ENCODE measurements at regions not wholly inside any gene's neighbourhood (a gene's known extent, or its start where the extent isn't known, plus 50 kb on each side); places are given as distances from the start of the nearest gene placed in this dataset.

- no peaks in the 10 kb centered on the region for H3K4me1 ChIP-seq (ENCODE audit: insufficient read depth, low read length)
- DNase-seq (ENCODE audit: low spot score) (no peak), FAIRE-seq (no peak), ATAC-seq (no peak)
- no peak overlapping the region for H3K9ac ChIP-seq (ENCODE audit: insufficient read depth, low read depth, low read length)
- no peak overlapping the region for H3K27ac ChIP-seq (ENCODE audit: extremely low read length, insufficient read depth, low read length)
- H3K4me2 ChIP-seq (ENCODE audit: low read depth, low read length): no peak overlapping the region
- intact Hi-C loops (cut with micrococcal nuclease; ENCODE audit: unreplicated experiment): no loop called here
- TF ChIP-seq CERS6 (CRISPR knock-in tag; IDR thresholded peaks at IDR 0.05): no peak
- TF ChIP-seq ZFAT (CRISPR knock-in tag; conservative IDR thresholded peaks at IDR 0.05): no peak
- TF ChIP-seq, protein P1, sequence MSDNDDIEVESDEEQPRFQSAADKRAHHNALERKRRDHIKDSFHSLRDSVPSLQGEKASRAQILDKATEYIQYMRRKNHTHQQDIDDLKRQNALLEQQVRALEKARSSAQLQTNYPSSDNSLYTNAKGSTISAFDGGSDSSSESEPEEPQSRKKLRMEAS (IDR thresholded peaks at IDR 0.05): no peak
- WGBS (ENCODE audit: low lambda C conversion rate): 0% methylated on average over 1 of the region's 1 CpG
- H3K4me3 ChIP-seq (replicated peaks in 1 of 3; ENCODE audit: insufficient read depth in 1 of 3, low read depth in 2 of 3, low read length in 3 of 3): no peak overlapping the region
- no peak overlapping the region for H2AFZ ChIP-seq (ENCODE audit: low read length)
- H4K20me1 ChIP-seq (ENCODE audit: insufficient read depth, low read length): no peaks in the 10 kb centered on the region
- BruUV-seq (replicated peaks): no TSS peak
- POLR2A ChIA-PET: no interaction called here
- H3K27me3 ChIP-seq (ENCODE audit: control insufficient read depth in 1 of 2, insufficient read depth in 2 of 2, low read length in 2 of 2): no peaks in the 10 kb centered on the region
- no peaks in the 10 kb centered on the region for H3K79me2 ChIP-seq (ENCODE audit: insufficient read depth, low read length)
- CTCF ChIA-PET (ENCODE audit: low intra/inter-chr PET ratio, low total read pairs): no interaction called here
- in situ Hi-C loops (cut with HindIII; ENCODE audit: extremely low pct_ligation_motif_present, low pct_unique_long_range_greater_than_20kb): loop anchor here (25.0 kb wide), 1 partner anchor 338 kb away; no protein-coding TSS in a partner anchor
- no peaks in the 10 kb centered on the region for H3K9me3 ChIP-seq (ENCODE audit: low read length)
- H3K36me3 ChIP-seq (replicated peaks in 1 of 2; ENCODE audit: control insufficient read depth in 1 of 2, insufficient read depth in 2 of 2, low read length in 2 of 2): no peaks in the 10 kb centered on the region
Measured at GRCh38 chr6:105825210-105825609, 260.9 kb upstream of the PRDM1 start.

- H3K9ac ChIP-seq (ENCODE audit: insufficient read depth, low read depth, low read length): no peak overlapping the region
- no TSS peak for BruUV-seq (replicated peaks)
- no peaks in the 10 kb centered on the region for H3K27me3 ChIP-seq (ENCODE audit: control insufficient read depth in 1 of 2, insufficient read depth in 2 of 2, low read length in 2 of 2)
- WGBS (ENCODE audit: low lambda C conversion rate): 3% methylated on average over 1 of the region's 1 CpG
- no peaks in the 10 kb centered on the region for H3K36me3 ChIP-seq (replicated peaks in 1 of 2; ENCODE audit: control insufficient read depth in 1 of 2, insufficient read depth in 2 of 2, low read length in 2 of 2)
- H2AFZ ChIP-seq (ENCODE audit: low read length): no peak overlapping the region
- POLR2A ChIA-PET: no interaction called here
- CTCF ChIA-PET (ENCODE audit: low intra/inter-chr PET ratio, low total read pairs): no interaction called here
- in situ Hi-C loops (cut with HindIII; ENCODE audit: extremely low pct_ligation_motif_present, low pct_unique_long_range_greater_than_20kb) (loop anchor here (25.0 kb wide), 1 partner anchor 337 kb away; no protein-coding TSS in a partner anchor), intact Hi-C loops (cut with micrococcal nuclease; ENCODE audit: unreplicated experiment) (no loop called here)
- H3K4me2 ChIP-seq (ENCODE audit: low read depth, low read length): no peak overlapping the region
- no peak for ATAC-seq
- no peaks in the 10 kb centered on the region for H3K4me1 ChIP-seq (ENCODE audit: insufficient read depth, low read length)
- FAIRE-seq: no peak
- H3K4me3 ChIP-seq (replicated peaks in 1 of 3; ENCODE audit: insufficient read depth in 1 of 3, low read depth in 2 of 3, low read length in 3 of 3): no peak overlapping the region
- H3K79me2 ChIP-seq (ENCODE audit: insufficient read depth, low read length): no peaks in the 10 kb centered on the region
- DNase-seq (ENCODE audit: low spot score): no peak
- H3K9me3 ChIP-seq (ENCODE audit: low read length): no peaks in the 10 kb centered on the region
- no peak overlapping the region for H3K27ac ChIP-seq (ENCODE audit: extremely low read length, insufficient read depth, low read length)
- no peaks in the 10 kb centered on the region for H4K20me1 ChIP-seq (ENCODE audit: insufficient read depth, low read length)
- TF ChIP-seq ZNF335 (CRISPR knock-in tag; IDR thresholded peaks at IDR 0.05) (no peak), DMAP1 (CRISPR knock-in tag; IDR thresholded peaks at IDR 0.05) (no peak), ZNF274 (CRISPR knock-in tag; IDR thresholded peaks at IDR 0.05) (no peak), ZC3H13 (CRISPR knock-in tag; IDR thresholded peaks at IDR 0.05) (no peak), TMF1 (CRISPR knock-in tag; IDR thresholded peaks at IDR 0.05; ENCODE audit: low read depth) (no peak), MAZ (IDR thresholded peaks at IDR 0.05; ENCODE audit: borderline replicate concordance, low read depth, low read length) (no peak), MAZ (CRISPR knock-in tag; IDR thresholded peaks at IDR 0.05; ENCODE audit: low read depth) (no peak), ZNF362 (CRISPR knock-in tag; IDR thresholded peaks at IDR 0.05; ENCODE audit: borderline replicate concordance) (no peak), ZNF564 (CRISPR knock-in tag; IDR thresholded peaks at IDR 0.05) (no peak), ZNF816 (CRISPR knock-in tag; IDR thresholded peaks at IDR 0.05; ENCODE audit: borderline replicate concordance) (no peak), SIN3B (IDR thresholded peaks at IDR 0.05; ENCODE audit: low read length) (no peak), ZNF512 (CRISPR knock-in tag; IDR thresholded peaks at IDR 0.05) (no peak)
- TF ChIP-seq, protein P2, sequence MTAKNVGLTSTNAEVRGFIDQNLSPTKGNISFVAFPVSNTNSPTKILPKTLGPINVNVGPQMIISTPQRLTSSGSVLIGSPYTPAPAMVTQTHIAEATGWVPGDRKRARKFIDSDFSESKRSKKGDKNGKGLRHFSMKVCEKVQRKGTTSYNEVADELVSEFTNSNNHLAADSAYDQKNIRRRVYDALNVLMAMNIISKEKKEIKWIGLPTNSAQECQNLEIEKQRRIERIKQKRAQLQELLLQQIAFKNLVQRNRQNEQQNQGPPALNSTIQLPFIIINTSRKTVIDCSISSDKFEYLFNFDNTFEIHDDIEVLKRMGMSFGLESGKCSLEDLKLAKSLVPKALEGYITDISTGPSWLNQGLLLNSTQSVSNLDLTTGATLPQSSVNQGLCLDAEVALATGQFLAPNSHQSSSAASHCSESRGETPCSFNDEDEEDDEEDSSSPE (CRISPR knock-in tag; IDR thresholded peaks at IDR 0.05): no peak
Measured at GRCh38 chr6:105824732-105825131, 261.4 kb upstream of the PRDM1 start.
